A204.1 (cell line): ENCODE measurements at regions not wholly inside any gene's neighbourhood (a gene's known extent, or its start where the extent isn't known, plus 50 kb on each side); places are given as distances from the start of the nearest gene placed in this dataset.
"Not testable (repeated sequence)": the region's sequence is repeated elsewhere in the genome, so short reads cannot be mapped to it uniquely, and the experiment has no call there.

Experiments used
- FAIRE-seq: peaks from 2 replicates; lab custom pipeline; 2012; peaks lifted over from hg19 to GRCh38; lab: Jason Lieb, UNC

GRCh38 chr5:77869116-77869798, 93.1 kb upstream of the TBCA start:
- FAIRE-seq: no peak

- no peak for FAIRE-seq
These were observed 91.8 kb upstream of the TBCA start for GRCh38 chr5:77867914-77868313.

- peak; percentile 94 for FAIRE-seq
These were observed 91.1 kb upstream of the TBCA start for GRCh38 chr5:77867194-77867691.

- no peak for FAIRE-seq
These were observed 90.1 kb upstream of the TBCA start for GRCh38 chr5:77866198-77866597.

GRCh38 chr5:77864997-77865396, 88.9 kb upstream of the TBCA start:
- no peak for FAIRE-seq

GRCh38 chr5:77863181-77863580, 87.0 kb upstream of the TBCA start:
- no peak for FAIRE-seq

GRCh38 chr5:77861576-77861975, 85.4 kb upstream of the TBCA start:
- FAIRE-seq: no peak

GRCh38 chr5:77859306-77859705, 83.2 kb upstream of the TBCA start:
- FAIRE-seq: no peak

- FAIRE-seq: not testable (repeated sequence)
These were observed 82.5 kb upstream of the TBCA start for GRCh38 chr5:77858678-77859077.

GRCh38 chr5:77855369-77855768, 79.2 kb upstream of the TBCA start:
- no peak for FAIRE-seq

GRCh38 chr5:77853353-77853907, 77.3 kb upstream of the TBCA start:
- peak; percentile 16 for FAIRE-seq

GRCh38 chr5:77852514-77853352, 76.6 kb upstream of the TBCA start:
- no peak for FAIRE-seq

GRCh38 chr5:77852068-77852513, 76.0 kb upstream of the TBCA start:
- FAIRE-seq: no peak

GRCh38 chr5:77851176-77852067, 75.3 kb upstream of the TBCA start:
- no peak for FAIRE-seq

GRCh38 chr5:77850536-77851175, 74.5 kb upstream of the TBCA start:
- no peak for FAIRE-seq

- FAIRE-seq: no peak
These were observed 73.3 kb upstream of the TBCA start for GRCh38 chr5:77849308-77849900.

GRCh38 chr5:77847814-77848290, 71.7 kb upstream of the TBCA start:
- no peak for FAIRE-seq

GRCh38 chr5:77847129-77847460, 71.0 kb upstream of the TBCA start:
- no peak for FAIRE-seq

- no peak for FAIRE-seq
These were observed 70.4 kb upstream of the TBCA start for GRCh38 chr5:77846422-77847128.

- no peak for FAIRE-seq
These were observed 69.1 kb upstream of the TBCA start for GRCh38 chr5:77845324-77845646.
